CD14-positive monocyte (primary cell): ENCODE measurements at regions not wholly inside any gene's neighbourhood (a gene's known extent, or its start where the extent isn't known, plus 50 kb on each side); places are given as distances from the start of the nearest gene placed in this dataset.

Experiments used
- DNase-seq, 3 donors: peaks; one replicate each; pipeline ENCODE4 v3.0.0-alpha.2; 2011 to 2022
- H2AFZ ChIP-seq: 2 replicates; pipeline ENCODE4 v1.6.0; 2012; ENCODE audit warnings: mild to moderate bottlenecking, low read depth, low read length, inconsistent platforms; ENCODE audit not compliant: insufficient read depth, poor library complexity, severe bottlenecking
- H3K27ac ChIP-seq, 2 donors: 1 replicate in 1 of 2; 2 replicates in 1 of 2; pipeline ENCODE4 v1.5.1; 2012 to 2013; ENCODE audit warnings: low read length in 2 of 2, control low read depth in 1 of 2, inconsistent platforms in 1 of 2, low read depth in 1 of 2, mild to moderate bottlenecking in 1 of 2
- H3K27me3 ChIP-seq, 2 donors: one replicate each; pipeline versions ENCODE4 v1.6.0 to v1.6.1; 2011 to 2013; ENCODE audit warnings: low read length in 2 of 2; ENCODE audit not compliant: control insufficient read depth in 2 of 2, insufficient read depth in 2 of 2
- H3K36me3 ChIP-seq, 2 donors: replicated peaks in 1 of 2; 1 replicate in 1 of 2; 2 replicates in 1 of 2; pipeline versions ENCODE4 v1.5.1 to v1.6.1; 2012 to 2013; ENCODE audit warnings: low read length in 2 of 2, control low read depth in 1 of 2, inconsistent platforms in 1 of 2, mild to moderate bottlenecking in 1 of 2; ENCODE audit not compliant: insufficient read depth in 2 of 2, control insufficient read depth in 1 of 2
- H3K4me1 ChIP-seq, 2 donors: 1 replicate in 1 of 2; 2 replicates in 1 of 2; pipeline versions ENCODE4 v1.5.1 to v1.6.1; 2012 to 2013; ENCODE audit warnings: low read length in 2 of 2, control low read depth in 1 of 2, inconsistent platforms in 1 of 2, mild to moderate bottlenecking in 1 of 2, moderate library complexity in 1 of 2; ENCODE audit not compliant: insufficient read depth in 2 of 2, control insufficient read depth in 1 of 2
- H3K4me2 ChIP-seq: replicated peaks from 2 replicates; pipeline ENCODE3; 2012; ENCODE audit warnings: low read length, moderate library complexity, mild to moderate bottlenecking; ENCODE audit not compliant: poor library complexity, severe bottlenecking; ENCODE audit errors: extremely low read depth
- H3K4me3 ChIP-seq, 3 experiments: fragments of 200-600 bp in 1 of 3; sonication (generic) in 1 of 3; replicated peaks in 1 of 3; 1 replicate in 2 of 3; 2 replicates in 1 of 3; pipeline ENCODE4 v1.5.1; 2011 to 2013; ENCODE audit warnings: low read length in 3 of 3, mild to moderate bottlenecking in 3 of 3, control low read depth in 2 of 3, low read depth in 2 of 3, inconsistent platforms in 1 of 3, moderate library complexity in 1 of 3
- H3K79me2 ChIP-seq: 2 replicates; pipeline ENCODE4 v1.6.0; 2012; ENCODE audit warnings: mild to moderate bottlenecking, control low read depth, inconsistent platforms, low read length, moderate library complexity; ENCODE audit not compliant: insufficient read depth
- H3K9ac ChIP-seq: 2 replicates; pipeline ENCODE4 v1.6.0; 2017; ENCODE audit warnings: low read length, mild to moderate bottlenecking; ENCODE audit not compliant: insufficient read depth, poor library complexity, severe bottlenecking
- H3K9me3 ChIP-seq, 2 donors: replicated peaks in 1 of 2; 1 replicate in 1 of 2; 2 replicates in 1 of 2; pipeline versions ENCODE4 v1.5.1 to v1.6.1; 2012 to 2013; ENCODE audit warnings: low read length in 2 of 2, control low read depth in 1 of 2; ENCODE audit not compliant: control insufficient read depth in 1 of 2, insufficient read depth in 1 of 2
- H4K20me1 ChIP-seq: 2 replicates; pipeline ENCODE4 v1.6.0; 2012; ENCODE audit warnings: mild to moderate bottlenecking, low read length, control low read depth, moderate library complexity; ENCODE audit not compliant: insufficient read depth
- H3K27ac Mint-ChIP-seq, 7 donors: one replicate each; pipeline ENCODE4 v1.8.0; 2020; ENCODE audit warnings: mild to moderate bottlenecking in 7 of 7, mixed read lengths in 7 of 7, moderate library complexity in 6 of 7, inconsistent platforms in 2 of 7
- H3K27me3 Mint-ChIP-seq, 3 donors: one replicate each; pipeline ENCODE4 v1.8.0; 2021 to 2022; ENCODE audit warnings: low read depth in 3 of 3, mild to moderate bottlenecking in 3 of 3, mixed read lengths in 3 of 3, moderate library complexity in 3 of 3, inconsistent platforms in 1 of 3
- H3K36me3 Mint-ChIP-seq, 2 donors: one replicate each; pipeline ENCODE4 v1.8.0; 2020; ENCODE audit warnings: mixed read lengths in 2 of 2, inconsistent platforms in 1 of 2, mild to moderate bottlenecking in 1 of 2
- H3K4me1 Mint-ChIP-seq: one replicate; pipeline ENCODE4 v1.8.0; 2020; ENCODE audit warnings: mild to moderate bottlenecking, mixed read lengths
- H3K4me3 Mint-ChIP-seq, 2 donors: one replicate each; pipeline ENCODE4 v1.8.0; 2020; ENCODE audit warnings: mild to moderate bottlenecking in 2 of 2, mixed read lengths in 2 of 2, moderate library complexity in 1 of 2
- H3K9me3 Mint-ChIP-seq, 7 donors: one replicate each; pipeline ENCODE4 v1.8.0; 2020 to 2022; ENCODE audit warnings: mixed read lengths in 7 of 7, mild to moderate bottlenecking in 6 of 7, moderate library complexity in 6 of 7, inconsistent platforms in 2 of 7
- WGBS: methylation state at CpG from one replicate; pipeline ENCODE4 v1.1.5; 2013; ENCODE audit warnings: missing lambda C conversion rate; ENCODE audit not compliant: insufficient coverage; 5-methylcytosine and 5-hydroxymethylcytosine counted together
- intact Hi-C, 2 donors: fragments of 100-400 bp; cut with micrococcal nuclease; formaldehyde crosslinking; loops; one replicate each; pipeline versions ENCODE4 v1.15.0 to v1.15.1; 2023
- TF ChIP-seq, protein P1 (sequence below): fragments of 200-600 bp; IDR thresholded peaks from one replicate; pipeline ENCODE4 v1.8.0; 2022; ENCODE audit warnings: antibody characterized with exemption, mild to moderate bottlenecking

DNA sequence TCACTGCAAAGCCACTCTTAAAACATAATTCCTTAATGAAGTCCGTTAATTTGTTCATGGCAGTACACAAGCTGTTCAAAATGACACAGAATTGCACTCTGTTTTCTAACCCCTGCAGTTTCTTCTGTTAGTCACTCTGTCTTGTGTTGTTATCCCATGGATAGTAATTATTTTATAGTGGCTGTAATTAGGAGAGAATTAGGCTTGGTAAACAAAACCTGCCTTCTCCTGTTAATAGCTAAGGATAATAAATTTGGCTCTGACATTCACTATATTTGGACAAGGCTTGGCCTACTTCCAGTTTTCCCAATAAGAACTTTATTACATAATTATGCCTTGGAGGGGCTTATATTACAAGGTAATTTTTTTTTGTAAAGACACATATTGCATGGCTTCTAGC, 330.3 kb upstream of the FIGN start:
- Mint-ChIP-seq H3K27ac (no peak overlapping the region), H3K36me3 (no peaks in the 10 kb centered on the region), H3K4me3 (no peak overlapping the region), H3K4me1 (no peaks in the 10 kb centered on the region), H3K9me3 (no peaks in the 10 kb centered on the region), H3K27me3 (peaks cover 0 to 2% (median 0%) of the 10 kb centered on the region in 3 donors)
- DNase-seq = no peak
- H3K9ac ChIP-seq = no peak overlapping the region
- no peaks in the 10 kb centered on the region for H3K79me2 ChIP-seq
- H3K9me3 ChIP-seq = no peaks in the 10 kb centered on the region
- no peak overlapping the region for H3K4me2 ChIP-seq
- no peak overlapping the region for H3K27ac ChIP-seq
- WGBS = no CpG with 5 or more reads among the region's 1 CpG
- intact Hi-C loops = no loop called here
- no peaks in the 10 kb centered on the region for H3K27me3 ChIP-seq
- H3K4me1 ChIP-seq = no peaks in the 10 kb centered on the region
- TF ChIP-seq, protein P1, sequence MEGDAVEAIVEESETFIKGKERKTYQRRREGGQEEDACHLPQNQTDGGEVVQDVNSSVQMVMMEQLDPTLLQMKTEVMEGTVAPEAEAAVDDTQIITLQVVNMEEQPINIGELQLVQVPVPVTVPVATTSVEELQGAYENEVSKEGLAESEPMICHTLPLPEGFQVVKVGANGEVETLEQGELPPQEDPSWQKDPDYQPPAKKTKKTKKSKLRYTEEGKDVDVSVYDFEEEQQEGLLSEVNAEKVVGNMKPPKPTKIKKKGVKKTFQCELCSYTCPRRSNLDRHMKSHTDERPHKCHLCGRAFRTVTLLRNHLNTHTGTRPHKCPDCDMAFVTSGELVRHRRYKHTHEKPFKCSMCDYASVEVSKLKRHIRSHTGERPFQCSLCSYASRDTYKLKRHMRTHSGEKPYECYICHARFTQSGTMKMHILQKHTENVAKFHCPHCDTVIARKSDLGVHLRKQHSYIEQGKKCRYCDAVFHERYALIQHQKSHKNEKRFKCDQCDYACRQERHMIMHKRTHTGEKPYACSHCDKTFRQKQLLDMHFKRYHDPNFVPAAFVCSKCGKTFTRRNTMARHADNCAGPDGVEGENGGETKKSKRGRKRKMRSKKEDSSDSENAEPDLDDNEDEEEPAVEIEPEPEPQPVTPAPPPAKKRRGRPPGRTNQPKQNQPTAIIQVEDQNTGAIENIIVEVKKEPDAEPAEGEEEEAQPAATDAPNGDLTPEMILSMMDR = no peak
- H4K20me1 ChIP-seq = no peaks in the 10 kb centered on the region
- no peak overlapping the region for H2AFZ ChIP-seq
- no peak overlapping the region for H3K4me3 ChIP-seq
- no peaks in the 10 kb centered on the region for H3K36me3 ChIP-seq

DNA sequence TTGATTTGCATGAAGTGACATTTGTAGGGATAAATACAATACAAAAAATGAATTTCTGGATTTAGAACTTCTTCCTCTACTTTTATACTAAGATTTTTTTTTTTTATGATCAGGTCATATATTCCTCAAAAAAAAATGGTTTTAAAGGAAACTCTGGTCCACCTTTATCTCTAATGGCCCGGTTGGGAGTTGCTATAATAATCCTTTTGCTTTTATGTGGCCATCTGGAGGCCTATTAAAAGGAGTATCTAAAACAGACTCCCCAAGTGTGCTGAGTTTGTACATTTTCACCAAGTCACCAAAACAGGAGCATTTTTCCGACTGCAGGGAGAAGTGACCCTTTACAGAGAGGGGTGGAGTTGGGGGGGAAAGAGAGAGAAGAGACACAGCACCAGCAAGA, 329.2 kb upstream of the FIGN start:
- no peaks in the 10 kb centered on the region for H3K79me2 ChIP-seq
- intact Hi-C loops = no loop called here
- Mint-ChIP-seq H3K9me3 (no peaks in the 10 kb centered on the region), H3K36me3 (no peaks in the 10 kb centered on the region), H3K4me3 (no peak overlapping the region), H3K27ac (no peak overlapping the region), H3K4me1 (no peaks in the 10 kb centered on the region), H3K27me3 (peaks cover 0 to 2% (median 0%) of the 10 kb centered on the region in 3 donors)
- no peak overlapping the region for H3K4me2 ChIP-seq
- H3K27ac ChIP-seq = no peak overlapping the region
- TF ChIP-seq, protein P1 = no peak
- no peak for DNase-seq
- no peaks in the 10 kb centered on the region for H3K27me3 ChIP-seq
- H3K4me1 ChIP-seq = no peaks in the 10 kb centered on the region
- no peak overlapping the region for H3K9ac ChIP-seq
- no peaks in the 10 kb centered on the region for H4K20me1 ChIP-seq
- WGBS = no CpG with 5 or more reads among the region's 2 CpGs
- H3K36me3 ChIP-seq = no peaks in the 10 kb centered on the region
- no peak overlapping the region for H2AFZ ChIP-seq
- H3K4me3 ChIP-seq = no peak overlapping the region
- no peaks in the 10 kb centered on the region for H3K9me3 ChIP-seq
